ENCODE measurements at regions not wholly inside any gene's neighbourhood (a gene's known extent, or its start where the extent isn't known, plus 50 kb on each side); places are given as distances from the start of the nearest gene placed in this dataset.

DNA sequence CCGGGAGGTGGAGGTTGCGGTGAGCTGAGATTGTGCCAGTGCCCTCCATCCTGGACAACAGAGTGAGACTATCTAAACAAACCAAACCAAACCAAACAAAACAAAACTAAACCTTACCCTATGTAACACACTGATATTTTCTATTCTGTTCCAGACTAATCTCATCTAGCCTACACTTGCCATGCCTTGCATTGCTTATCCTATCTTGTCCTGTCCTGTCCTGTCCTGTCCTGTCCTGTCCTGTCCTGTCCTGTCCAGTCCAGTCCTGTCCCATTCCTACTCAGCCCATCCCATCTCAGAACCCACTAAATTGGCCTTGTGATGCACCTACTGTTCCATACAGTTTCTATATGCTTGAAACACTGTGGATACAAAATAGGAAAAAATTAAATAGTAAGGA lies 64.7 kb upstream of the HDAC9 start:
- Histone ChIP-seq H3K4me1 (peaks cover 0 to 14% (median 0%) of the 10 kb centered on the region in 10 experiments; a peak in 6 of 20 replicates), H3K36me3 (peaks cover 0 to 6% (median 0%) of the 10 kb centered on the region in 11 experiments; a peak in 1 of 22 replicates)

DNA sequence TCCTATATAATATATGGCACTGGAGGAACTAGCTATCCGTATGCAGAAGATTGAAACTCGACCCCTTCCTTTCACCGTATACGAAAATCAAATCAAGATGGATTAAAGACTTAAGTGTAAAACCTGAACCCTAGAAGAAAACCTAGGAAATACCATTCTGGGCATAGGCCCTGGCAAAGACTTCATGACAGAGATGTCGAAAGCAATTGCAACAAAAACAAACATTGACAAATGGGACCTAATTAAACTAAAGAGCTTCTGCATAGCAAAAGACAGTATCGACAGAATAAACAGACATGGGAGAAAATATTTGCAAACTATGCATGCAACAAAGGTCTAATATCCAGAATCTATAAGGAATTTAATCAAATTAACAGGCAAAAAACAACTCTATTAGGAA lies 61.4 kb upstream of the HDAC9 start:
- TF ChIP-seq Cebpa-rat (IDR thresholded peaks at IDR 0.05), result no peak
- Histone ChIP-seq H3K4me3 (no peak overlapping the region), H3K27me3 (no peaks in the 10 kb centered on the region), H3K4me1 (no peaks in the 10 kb centered on the region), H3K9me3 (replicated peaks in 1 of 11) (no peaks in the 10 kb centered on the region; a peak in 1 of 22 replicates), H3K27ac (no peak overlapping the region), H3K4me2 (no peak overlapping the region), H3K9ac (no peak overlapping the region), H4K20me1 (no peaks in the 10 kb centered on the region), H3K36me3 (peaks cover 0 to 6% (median 0%) of the 10 kb centered on the region in 11 experiments; a peak in 1 of 22 replicates)

More for the DNA sequence above, 64.7 kb upstream of the HDAC9 start:
- no peak overlapping the region for H3K4me3 ChIP-seq
- H3K4me2 ChIP-seq, result no peak overlapping the region
- peaks cover 0 to 4% (median 0%) of the 10 kb centered on the region in 11 experiments; a peak in 2 of 22 replicates for H3K9me3 ChIP-seq (replicated peaks in 1 of 11)
- H4K20me1 ChIP-seq, result no peaks in the 10 kb centered on the region
- no peaks in the 10 kb centered on the region for H3K27me3 ChIP-seq
- TF ChIP-seq Cebpa-rat (IDR thresholded peaks at IDR 0.05), result no peak
- H3K27ac ChIP-seq, result no peak overlapping the region
- no peak overlapping the region for H3K9ac ChIP-seq

DNA sequence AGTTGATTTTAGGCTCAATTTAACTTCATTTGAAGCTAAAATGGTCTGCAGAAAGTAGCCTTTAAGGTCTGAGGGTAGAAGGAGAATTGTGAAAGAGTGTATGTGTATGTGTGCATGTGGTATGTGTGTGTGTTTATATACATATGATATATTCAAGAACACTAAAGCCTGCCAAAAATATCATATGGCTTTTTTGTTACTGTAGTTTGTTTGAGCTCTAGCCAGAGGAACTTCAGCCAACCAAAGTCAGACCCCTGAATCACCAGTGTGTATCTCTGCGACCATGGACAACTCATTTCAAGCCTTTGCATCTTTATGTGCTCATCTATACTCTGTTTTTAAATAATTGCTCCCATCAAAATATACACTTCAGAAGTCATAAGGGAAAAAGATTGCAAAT lies 58.4 kb upstream of the HDAC9 start:
- Histone ChIP-seq H3K4me2 (no peak overlapping the region), H3K4me3 (no peak overlapping the region), H3K36me3 (0 out of 22 replicates have a peak, but pooled peaks cover 0 to 2% (median 0%) of the 10 kb centered on the region in 11 experiments), H3K9ac (no peak overlapping the region), H3K9me3 (replicated peaks in 1 of 11) (peaks cover 0 to 6% (median 0%) of the 10 kb centered on the region in 11 experiments; a peak in 3 of 22 replicates), H3K27me3 (no peaks in the 10 kb centered on the region), H3K4me1 (no peaks in the 10 kb centered on the region), H4K20me1 (no peaks in the 10 kb centered on the region), H3K27ac (no peak overlapping the region)
- no peak for TF ChIP-seq Cebpa-rat (IDR thresholded peaks at IDR 0.05)

DNA sequence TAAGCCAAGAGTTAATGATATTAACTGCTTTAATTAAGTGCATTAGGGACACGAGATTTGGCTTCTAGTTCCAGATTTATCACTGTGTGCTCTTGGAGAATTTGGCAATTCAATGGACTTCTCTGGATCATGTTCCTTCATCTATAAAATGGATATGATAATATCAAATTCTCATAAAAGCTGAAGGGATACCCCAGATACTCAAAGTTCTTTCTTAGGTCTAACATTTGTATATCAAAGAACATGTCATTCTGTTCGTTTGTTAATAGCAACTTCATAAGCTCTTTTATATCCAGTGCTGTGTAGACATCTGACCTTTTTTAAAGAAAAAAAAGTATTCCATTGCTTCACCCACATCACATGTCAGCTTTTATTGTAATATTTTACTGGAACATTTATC lies 54.6 kb upstream of the HDAC9 start:
- Histone ChIP-seq H3K4me2 (no peak overlapping the region), H3K36me3 (no peaks in the 10 kb centered on the region), H3K4me1 (peaks cover 0 to 16% (median 4%) of the 10 kb centered on the region in 10 experiments; a peak in 8 of 20 replicates), H4K20me1 (no peaks in the 10 kb centered on the region), H3K4me3 (no peak overlapping the region), H3K27ac (no peak overlapping the region), H3K27me3 (no peaks in the 10 kb centered on the region), H3K9me3 (replicated peaks in 1 of 11) (peaks cover 0 to 6% (median 0%) of the 10 kb centered on the region in 11 experiments; a peak in 2 of 22 replicates), H3K9ac (no peak overlapping the region)
- TF ChIP-seq Cebpa-rat (IDR thresholded peaks at IDR 0.05), result no peak

DNA sequence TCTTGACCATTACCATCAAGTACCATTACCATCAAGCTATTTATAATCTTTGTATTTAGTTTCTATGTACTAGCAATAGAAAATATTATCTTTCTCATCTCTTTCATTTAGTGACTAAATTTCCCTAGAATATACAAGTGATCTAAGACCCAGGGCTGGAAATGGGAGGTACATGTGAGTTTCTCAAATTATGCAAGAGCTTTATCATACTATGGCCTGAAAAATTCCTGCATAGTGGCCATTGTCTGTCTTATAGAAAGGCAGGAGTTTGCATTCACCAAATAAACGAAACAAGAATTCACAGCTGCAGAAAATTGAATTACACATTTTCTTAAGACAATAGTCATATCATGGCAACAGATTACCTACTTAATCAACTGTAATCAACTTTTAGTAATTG lies 50.7 kb upstream of the HDAC9 start:
- Histone ChIP-seq H3K9ac (no peak overlapping the region), H3K36me3 (no peaks in the 10 kb centered on the region), H3K4me3 (no peak overlapping the region), H3K4me2 (no peak overlapping the region), H3K4me1 (peaks cover 0 to 20% (median 4%) of the 10 kb centered on the region in 10 experiments; a peak in 8 of 20 replicates), H3K9me3 (replicated peaks in 1 of 11) (peaks cover 0 to 6% (median 0%) of the 10 kb centered on the region in 11 experiments; a peak in 3 of 22 replicates), H4K20me1 (no peaks in the 10 kb centered on the region), H3K27ac (no peak overlapping the region), H3K27me3 (no peaks in the 10 kb centered on the region)
- no peak for TF ChIP-seq Cebpa-rat (IDR thresholded peaks at IDR 0.05)

DNA sequence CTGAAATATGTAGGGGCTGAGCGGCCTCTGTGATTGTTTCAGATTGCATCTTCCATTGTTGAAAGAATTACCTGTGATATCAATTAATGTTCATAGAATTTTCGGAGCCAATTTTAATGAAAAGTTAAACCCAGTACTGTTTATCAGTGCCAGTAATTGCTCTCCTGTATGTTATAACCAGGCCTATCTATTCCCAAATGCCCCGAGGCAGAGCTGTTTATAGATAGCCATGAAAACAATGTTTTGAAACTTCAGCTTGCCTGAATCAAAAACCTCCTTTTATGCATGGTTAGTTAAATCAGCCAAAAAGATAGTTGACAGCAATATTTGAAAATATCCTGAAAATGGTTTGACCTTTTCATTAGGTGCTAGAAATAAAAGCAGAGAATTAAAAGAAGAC lies 50.1 kb upstream of the HDAC9 start:
- H3K9ac ChIP-seq, result no peak overlapping the region
- no peaks in the 10 kb centered on the region for H4K20me1 ChIP-seq
- peak overlapping the region in 5 of 11 experiments; percentile 23 to 44 (median 34); a peak in 8 of 22 replicates for H3K4me2 ChIP-seq
- no peaks in the 10 kb centered on the region for H3K27me3 ChIP-seq
- H3K36me3 ChIP-seq, result no peaks in the 10 kb centered on the region
- H3K27ac ChIP-seq, result no peak overlapping the region
- H3K9me3 ChIP-seq (replicated peaks in 1 of 11), result peaks cover 0 to 6% (median 0%) of the 10 kb centered on the region in 11 experiments; a peak in 3 of 22 replicates
- H3K4me1 ChIP-seq, result peaks cover 0 to 20% (median 4%) of the 10 kb centered on the region in 10 experiments; a peak in 8 of 20 replicates
- no peak overlapping the region for H3K4me3 ChIP-seq
- no peak for TF ChIP-seq Cebpa-rat (IDR thresholded peaks at IDR 0.05)
